ENCODE measurements at regions not wholly inside any gene's neighbourhood (a gene's known extent, or its start where the extent isn't known, plus 50 kb on each side); places are given as distances from the start of the nearest gene placed in this dataset.

DNA sequence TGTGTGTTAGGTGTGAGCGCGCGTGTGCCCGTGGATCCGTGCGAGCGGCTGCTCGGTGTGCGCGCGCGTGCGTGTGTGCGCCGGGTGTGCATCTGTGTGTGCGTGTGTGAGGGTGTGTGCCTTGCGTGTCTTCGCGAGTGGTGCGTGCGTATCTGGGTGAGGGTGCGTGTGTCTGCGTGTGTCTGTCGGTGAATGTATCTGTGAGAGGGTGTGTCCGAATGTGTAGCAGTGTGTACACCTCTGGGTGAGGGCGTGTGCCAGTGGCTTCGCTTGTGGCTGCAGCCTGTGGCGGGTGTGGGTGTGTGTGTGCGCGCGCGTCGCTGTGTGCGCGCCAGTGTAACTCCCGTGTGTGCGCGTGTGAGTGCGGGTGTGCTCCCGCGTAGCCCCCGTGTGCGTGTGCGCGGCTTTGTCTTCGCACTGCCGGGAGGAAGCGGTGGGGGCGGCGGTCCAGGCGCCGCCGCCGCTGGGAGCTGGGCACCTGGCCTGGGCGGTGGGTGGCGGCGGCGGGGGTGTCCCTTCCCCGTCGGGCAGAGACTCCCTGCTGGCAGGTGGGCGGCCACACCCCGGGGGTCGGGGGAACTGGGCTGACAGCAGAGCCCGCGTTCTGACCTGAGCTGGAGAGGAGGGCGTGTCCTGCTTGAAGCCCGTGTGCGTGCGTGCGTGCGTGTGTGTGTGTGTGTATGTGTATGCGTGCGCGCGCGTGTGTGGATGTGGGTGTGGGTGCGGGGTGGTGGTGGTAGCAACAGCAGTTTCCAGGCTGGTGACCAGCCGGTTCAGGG is 61.3 kb upstream of the EPB41L1 start:
- TF ChIP-seq, protein P1, sequence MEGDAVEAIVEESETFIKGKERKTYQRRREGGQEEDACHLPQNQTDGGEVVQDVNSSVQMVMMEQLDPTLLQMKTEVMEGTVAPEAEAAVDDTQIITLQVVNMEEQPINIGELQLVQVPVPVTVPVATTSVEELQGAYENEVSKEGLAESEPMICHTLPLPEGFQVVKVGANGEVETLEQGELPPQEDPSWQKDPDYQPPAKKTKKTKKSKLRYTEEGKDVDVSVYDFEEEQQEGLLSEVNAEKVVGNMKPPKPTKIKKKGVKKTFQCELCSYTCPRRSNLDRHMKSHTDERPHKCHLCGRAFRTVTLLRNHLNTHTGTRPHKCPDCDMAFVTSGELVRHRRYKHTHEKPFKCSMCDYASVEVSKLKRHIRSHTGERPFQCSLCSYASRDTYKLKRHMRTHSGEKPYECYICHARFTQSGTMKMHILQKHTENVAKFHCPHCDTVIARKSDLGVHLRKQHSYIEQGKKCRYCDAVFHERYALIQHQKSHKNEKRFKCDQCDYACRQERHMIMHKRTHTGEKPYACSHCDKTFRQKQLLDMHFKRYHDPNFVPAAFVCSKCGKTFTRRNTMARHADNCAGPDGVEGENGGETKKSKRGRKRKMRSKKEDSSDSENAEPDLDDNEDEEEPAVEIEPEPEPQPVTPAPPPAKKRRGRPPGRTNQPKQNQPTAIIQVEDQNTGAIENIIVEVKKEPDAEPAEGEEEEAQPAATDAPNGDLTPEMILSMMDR (IDR thresholded peaks at IDR 0.05; ENCODE audit: poor library complexity) = no peak
- TF ChIP-seq EZH2 (IDR thresholded peaks at IDR 0.05; ENCODE audit: borderline replicate concordance) (no peak), EZH2phosphoT487 (IDR thresholded peaks at IDR 0.05; ENCODE audit: low read depth, severe bottlenecking, unreplicated experiment) (no peak)

Data from hepatocyte (in vitro differentiated cells).